GM18870 (cell line): ENCODE measurements at regions not wholly inside any gene's neighbourhood (a gene's known extent, or its start where the extent isn't known, plus 50 kb on each side); places are given as distances from the start of the nearest gene placed in this dataset.
"Not testable (repeated sequence)": the region's sequence is repeated elsewhere in the genome, so short reads cannot be mapped to it uniquely, and the experiment has no call there.

ENCODE experiments used
- ATAC-seq: cut with Tn5 transposase; IDR thresholded peaks from one replicate; pipeline ENCODE4 v1.9.1; 2021; ENCODE audit warnings: moderate library complexity; ENCODE audit not compliant: unreplicated experiment

- ATAC-seq = no peak
Measured at GRCh38 chr18:51248685-51249084, 51.2 kb upstream of the MEX3C start.

- ATAC-seq = no peak
Measured at GRCh38 chr18:51250006-51250405, 52.5 kb upstream of the MEX3C start.

- ATAC-seq = no peak
Measured at GRCh38 chr18:51250458-51251024, 53.1 kb upstream of the MEX3C start.

GRCh38 chr18:51251625-51252024 is 54.1 kb upstream of the MEX3C start:
- peak; percentile 98 for ATAC-seq

GRCh38 chr18:51253476-51253875 is 56.0 kb upstream of the MEX3C start:
- ATAC-seq = no peak

DNA sequence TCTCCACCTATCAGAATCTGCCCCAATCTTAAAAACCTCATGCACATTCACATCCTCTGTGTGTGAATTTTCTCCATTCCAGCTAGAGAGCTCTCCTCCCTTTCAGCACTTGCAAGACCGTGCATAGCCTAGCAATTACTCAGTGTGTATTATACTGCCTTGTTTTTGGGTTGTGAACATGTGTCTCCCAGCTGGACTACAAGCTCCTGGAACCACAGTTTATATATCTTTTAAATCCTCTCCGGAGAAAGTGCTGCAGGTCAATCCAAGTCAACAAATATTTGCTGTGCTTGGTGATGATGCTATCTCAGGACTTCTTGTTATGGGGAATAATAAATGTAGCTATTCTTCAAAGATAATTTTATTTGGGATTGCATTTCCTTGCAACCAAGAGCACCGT is 58.2 kb upstream of the MEX3C start:
- ATAC-seq = no peak

DNA sequence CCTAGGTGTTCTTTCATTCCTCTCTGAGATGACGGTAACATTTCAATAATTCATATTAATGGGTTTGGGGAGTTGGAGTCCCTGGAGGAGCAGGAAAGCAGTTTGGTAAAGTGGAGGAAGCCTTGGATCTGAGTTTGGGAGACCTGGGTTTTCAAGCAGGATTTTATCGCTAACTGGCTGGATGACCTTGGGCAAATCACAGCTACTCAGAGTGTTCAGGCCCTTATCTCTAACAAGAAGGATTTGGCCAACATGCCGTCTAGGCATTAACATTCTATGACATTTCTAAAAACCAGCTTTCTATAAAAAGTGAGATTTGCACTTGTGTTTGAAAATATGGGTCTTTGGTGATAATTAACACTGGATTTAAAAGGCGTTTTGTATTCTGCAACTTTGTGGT is 59.7 kb upstream of the MEX3C start:
- no peak for ATAC-seq

- no peak for ATAC-seq
Measured at GRCh38 chr18:51260118-51260517, 62.6 kb upstream of the MEX3C start.

DNA sequence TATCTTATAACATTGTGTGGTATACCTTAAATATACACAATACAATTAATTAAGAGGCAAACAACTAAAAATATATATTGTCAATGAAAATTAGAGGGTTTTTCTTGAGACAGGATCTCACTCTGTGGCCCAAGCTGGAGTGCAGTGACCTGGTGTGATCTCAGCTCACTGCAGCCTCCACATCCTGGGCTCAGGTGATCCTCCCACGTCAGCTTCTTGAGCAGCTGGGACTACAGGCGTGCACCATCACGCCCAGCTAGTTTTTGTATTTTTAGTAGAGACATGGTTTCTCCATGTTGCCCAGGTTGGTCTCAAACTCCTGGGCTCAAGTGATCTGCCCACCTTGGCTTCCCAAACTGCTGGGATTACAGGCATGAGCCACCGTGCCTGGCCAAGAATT is 68.6 kb upstream of the MEX3C start:
- not testable (repeated sequence) for ATAC-seq

DNA sequence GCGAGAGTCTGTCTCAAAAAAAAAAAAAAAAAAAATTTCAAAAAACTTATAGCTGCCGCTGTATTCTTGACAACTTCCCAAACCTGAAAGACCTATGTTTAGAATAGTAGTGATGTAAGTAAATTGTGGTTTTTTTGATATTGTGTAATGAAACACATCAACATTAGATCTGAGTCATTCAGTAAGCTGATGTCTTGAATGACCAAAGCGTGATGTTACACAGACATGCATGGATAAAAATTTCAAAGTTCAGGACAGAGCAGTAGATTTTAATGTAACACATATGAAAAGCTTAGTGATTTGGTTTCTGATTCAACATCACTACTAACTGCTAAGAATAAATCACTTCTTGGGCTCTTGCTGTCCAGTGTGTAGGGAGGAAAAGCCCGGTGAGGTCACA is 69.3 kb upstream of the MEX3C start:
- ATAC-seq = no peak

DNA sequence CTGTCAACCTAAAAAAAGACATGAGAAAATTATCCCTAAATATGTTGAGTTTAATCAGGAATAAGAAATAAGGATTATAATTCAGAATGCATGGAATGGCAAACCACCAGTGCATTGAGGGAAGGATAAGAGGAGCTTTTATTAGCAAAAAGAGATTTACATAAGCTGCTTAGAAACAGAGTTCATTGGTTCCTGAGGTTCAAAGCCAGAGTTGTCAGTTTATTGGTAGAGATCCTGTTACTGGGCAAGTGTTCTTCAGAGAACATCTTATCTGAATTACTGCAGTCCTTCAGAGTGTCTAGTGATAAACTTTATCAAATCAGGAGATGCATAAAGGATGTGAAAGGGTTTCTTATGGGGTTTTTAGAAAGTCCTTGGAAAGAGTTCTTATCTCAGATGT is 76.0 kb upstream of the MEX3C start:
- no peak for ATAC-seq

- ATAC-seq = no peak
Measured at GRCh38 chr18:51275712-51276476, 78.4 kb upstream of the MEX3C start.

GRCh38 chr18:51278045-51278649 is 80.7 kb upstream of the MEX3C start:
- no peak for ATAC-seq

DNA sequence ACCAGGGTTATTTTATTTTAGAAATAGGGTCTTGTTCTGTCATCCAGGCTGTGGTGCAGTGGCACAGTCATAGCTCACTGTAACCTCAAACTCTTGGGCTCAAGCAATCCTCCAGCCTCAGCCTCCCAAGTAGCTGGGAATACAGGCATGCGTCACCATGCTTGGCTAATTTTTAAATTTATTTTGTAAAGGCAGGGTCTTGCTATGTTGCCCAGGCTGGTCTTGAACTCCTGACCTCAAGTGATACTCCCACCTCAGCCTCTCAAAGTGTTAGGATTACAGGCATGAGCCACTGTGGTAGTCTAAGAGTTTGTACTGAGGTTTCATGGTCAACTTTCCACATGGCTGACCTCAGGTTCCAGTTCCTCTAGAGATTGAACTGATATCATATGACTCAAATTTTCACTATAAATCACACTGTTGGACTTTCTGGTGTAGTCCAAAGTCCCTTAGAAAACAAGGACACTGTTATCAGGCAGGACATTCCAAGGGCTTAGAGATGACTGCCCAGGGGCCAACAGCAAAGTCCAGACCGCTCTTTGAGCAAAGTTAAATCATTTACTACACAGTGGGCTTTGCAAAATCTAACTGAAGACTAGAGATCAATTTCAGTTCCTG is 82.0 kb upstream of the MEX3C start:
- no peak for ATAC-seq

DNA sequence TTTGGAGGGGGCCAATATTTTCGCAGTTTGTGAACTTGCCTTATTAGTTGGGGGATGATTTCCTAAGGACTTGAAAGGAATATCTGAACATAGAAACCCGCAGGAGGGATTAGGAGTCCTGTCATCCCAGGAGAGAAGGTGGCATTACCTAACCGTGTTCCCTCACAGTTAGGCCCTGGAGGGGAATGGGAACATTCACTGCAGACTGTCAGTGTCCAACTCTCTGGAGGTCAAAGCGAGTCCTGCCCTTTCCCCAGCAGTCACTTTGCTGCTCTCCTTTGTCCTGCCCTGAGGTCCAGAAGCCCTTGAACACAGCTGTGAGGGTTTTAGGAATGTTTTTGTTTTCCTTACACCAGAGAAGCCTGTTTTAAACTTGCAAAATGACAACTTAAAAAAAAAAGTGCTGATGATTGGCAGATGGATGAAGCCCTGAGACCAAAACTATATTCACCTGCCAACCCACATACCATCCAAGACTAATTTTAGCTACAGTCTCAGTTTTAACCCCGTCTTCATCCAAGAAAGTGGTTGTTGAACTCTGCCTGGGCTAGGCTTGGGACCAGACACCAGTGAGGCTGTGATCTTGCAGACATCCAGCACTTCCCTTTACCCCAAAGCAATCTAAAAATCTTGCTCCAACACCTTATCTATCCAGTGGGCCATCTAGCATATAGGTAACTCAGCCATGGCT is 90.5 kb upstream of the MEX3C start:
- ATAC-seq = no peak

- ATAC-seq = no peak
Measured at GRCh38 chr18:51288582-51288981, 91.1 kb upstream of the MEX3C start.

DNA sequence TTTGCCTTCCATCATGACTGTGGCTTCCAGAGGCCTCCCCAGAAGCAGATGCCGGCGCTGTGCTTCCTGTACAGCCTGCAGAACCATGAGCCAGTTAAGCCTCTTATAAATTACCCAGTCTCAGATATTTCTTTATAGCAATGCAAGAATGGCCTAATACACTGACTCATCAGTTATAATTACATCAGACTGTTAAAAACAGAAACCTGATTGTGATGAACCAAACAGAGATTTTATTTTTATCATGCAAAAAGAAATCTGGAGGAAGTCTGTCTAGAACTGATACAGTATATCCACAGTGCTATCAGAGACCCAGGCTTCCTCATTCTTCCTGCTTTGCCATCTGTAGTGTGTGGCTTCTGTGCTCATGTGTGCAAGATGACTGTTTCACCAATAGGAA is 93.4 kb upstream of the MEX3C start:
- no peak for ATAC-seq

GRCh38 chr18:51300912-51301311 is 103.4 kb upstream of the MEX3C start:
- no peak for ATAC-seq

DNA sequence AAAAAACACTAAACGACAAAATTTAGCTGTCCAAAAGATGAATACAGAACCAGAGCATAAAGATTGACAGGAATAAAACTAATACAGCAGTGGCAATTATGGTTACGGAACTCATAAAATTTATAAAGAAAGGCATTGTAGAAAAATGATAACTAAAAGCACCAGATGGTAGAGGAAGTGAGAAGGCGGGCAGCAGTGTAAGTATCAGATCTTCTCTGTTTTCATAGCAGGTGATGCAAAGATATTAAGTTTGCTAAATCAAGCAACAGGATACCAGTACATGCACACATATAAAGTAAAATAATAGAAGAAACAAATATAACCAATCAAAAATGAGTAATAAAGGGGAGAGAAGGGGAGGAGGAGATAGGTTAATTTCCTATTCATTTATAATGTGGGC is 103.9 kb upstream of the MEX3C start:
- ATAC-seq = no peak

GRCh38 chr18:51316677-51317076 is 119.2 kb upstream of the MEX3C start:
- ATAC-seq = no peak

DNA sequence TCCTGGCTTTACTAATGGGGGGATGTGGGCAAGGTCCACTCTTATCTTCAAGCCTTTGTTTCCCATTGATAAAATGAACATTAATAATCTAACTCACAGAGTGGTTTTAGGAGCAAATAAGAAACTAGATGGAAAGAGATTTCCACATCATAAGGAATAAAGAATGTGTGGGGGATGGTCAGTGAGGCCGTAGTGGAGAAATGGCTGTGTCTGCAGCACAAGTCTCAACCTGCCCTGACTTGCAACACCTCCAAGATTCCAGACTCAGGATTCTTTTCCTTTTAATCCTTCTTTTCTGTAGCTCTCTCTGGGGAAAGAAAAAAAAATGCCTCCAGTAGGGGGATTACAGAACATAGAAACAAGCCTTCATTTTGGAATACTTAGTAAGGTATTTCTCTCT is 124.2 kb upstream of the MEX3C start:
- no peak for ATAC-seq
